Liver (tissue), 8 donors: ENCODE measurements at regions not wholly inside any gene's neighbourhood (a gene's known extent, or its start where the extent isn't known, plus 50 kb on each side); places are given as distances from the start of the nearest gene placed in this dataset.

Experiments
- DNase-seq: peaks from one replicate; pipeline ENCODE4 v3.0.0-alpha.2; 2017; ENCODE audit warnings: low spot score
- H3K27ac ChIP-seq, 2 donors: one replicate each; pipeline ENCODE4 v1.7.0; 2013; ENCODE audit warnings: inconsistent platforms in 2 of 2, low read length in 2 of 2, control low read depth in 1 of 2, low read depth in 1 of 2, mild to moderate bottlenecking in 1 of 2
- H3K27me3 ChIP-seq, 4 donors: one replicate each; pipeline versions ENCODE4 v1.6.1 to v1.7.0; 2013; ENCODE audit warnings: low read length in 3 of 4, inconsistent platforms in 1 of 4, mild to moderate bottlenecking in 1 of 4, moderate library complexity in 1 of 4; ENCODE audit not compliant: control insufficient read depth in 4 of 4, insufficient read depth in 4 of 4
- H3K36me3 ChIP-seq, 4 donors: one replicate each; pipeline versions ENCODE4 v1.6.1 to v1.7.0; 2013; ENCODE audit warnings: low read length in 3 of 4, mild to moderate bottlenecking in 3 of 4, low read depth in 1 of 4, moderate library complexity in 1 of 4; ENCODE audit not compliant: control insufficient read depth in 4 of 4, insufficient read depth in 3 of 4
- H3K4me1 ChIP-seq, 4 donors: one replicate each; pipeline versions ENCODE4 v1.6.1 to v1.7.0; 2013; ENCODE audit warnings: low read length in 3 of 4, mild to moderate bottlenecking in 3 of 4, moderate library complexity in 1 of 4; ENCODE audit not compliant: control insufficient read depth in 4 of 4, insufficient read depth in 4 of 4
- H3K4me3 ChIP-seq, 3 donors: one replicate each; pipeline versions ENCODE4 v1.6.1 to v1.7.0; 2013; ENCODE audit warnings: low read length in 3 of 3, control low read depth in 1 of 3, low read depth in 1 of 3, mild to moderate bottlenecking in 1 of 3
- H3K9ac ChIP-seq, 2 donors: one replicate each; pipeline ENCODE4 v1.7.0; 2013; ENCODE audit warnings: low read length in 2 of 2, mild to moderate bottlenecking in 2 of 2, moderate library complexity in 2 of 2, control low read depth in 1 of 2, low read depth in 1 of 2
- H3K9me3 ChIP-seq, 4 donors: one replicate each; pipeline versions ENCODE4 v1.6.1 to v1.7.0; 2013; ENCODE audit warnings: low read length in 3 of 4; ENCODE audit not compliant: control insufficient read depth in 4 of 4
- FOXA1 ChIP-seq: IDR thresholded peaks from 2 replicates; pipeline ENCODE4 v1.6.1; 2016; ENCODE audit warnings: antibody characterized with exemption
- FOXA2 ChIP-seq: IDR thresholded peaks from 2 replicates; pipeline ENCODE4 v1.6.1; 2016; ENCODE audit warnings: antibody characterized with exemption
- GABPA ChIP-seq, 2 donors: IDR thresholded peaks in 1 of 2; conservative IDR thresholded peaks in 1 of 2; 2 replicates each; pipeline ENCODE4 v1.6.1; 2016; ENCODE audit warnings: antibody characterized with exemption in 2 of 2, mild to moderate bottlenecking in 1 of 2, moderate library complexity in 1 of 2
- HNF4A ChIP-seq, 2 donors: conservative IDR thresholded peaks; 2 replicates each; pipeline ENCODE4 v1.6.1; 2016; ENCODE audit warnings: antibody characterized with exemption in 2 of 2, mild to moderate bottlenecking in 2 of 2
- HNF4G ChIP-seq: IDR thresholded peaks from 2 replicates; pipeline ENCODE4 v1.6.1; 2016; ENCODE audit warnings: antibody characterized with exemption
- NR2F2 ChIP-seq: IDR thresholded peaks from 2 replicates; pipeline ENCODE4 v1.6.1; 2016; ENCODE audit warnings: antibody characterized with exemption
- RAD21 ChIP-seq, 2 donors: IDR thresholded peaks; 2 replicates each; pipeline ENCODE4 v1.6.1; 2016; ENCODE audit warnings: antibody characterized with exemption in 2 of 2, mild to moderate bottlenecking in 2 of 2
- RXRA ChIP-seq, 2 donors: IDR thresholded peaks; 2 replicates each; pipeline ENCODE4 v1.6.1; 2017 to 2018; ENCODE audit warnings: antibody characterized with exemption in 2 of 2, mild to moderate bottlenecking in 1 of 2
- SP1 ChIP-seq: IDR thresholded peaks from 2 replicates; pipeline ENCODE4 v1.6.1; 2018; ENCODE audit warnings: antibody characterized with exemption, mild to moderate bottlenecking
- TAF1 ChIP-seq: conservative IDR thresholded peaks from 2 replicates; pipeline ENCODE4 v1.6.1; 2016; ENCODE audit warnings: antibody characterized with exemption, mild to moderate bottlenecking
- YY1 ChIP-seq: IDR thresholded peaks from 2 replicates; pipeline ENCODE4 v1.6.1; 2016; ENCODE audit warnings: antibody characterized with exemption, mild to moderate bottlenecking
- WGBS: extraction: QIAGEN DNeasy Blood & Tissue Kit; methylation state at CpG from one replicate; pipeline ENCODE4 v1.1.7; 2013; 5-methylcytosine and 5-hydroxymethylcytosine counted together
- TF ChIP-seq, protein P1 (sequence below): fragments of 150-350 bp; IDR thresholded peaks from 2 replicates; pipeline ENCODE4 v1.5.1; 2017; ENCODE audit warnings: improper control_type of control experiment, low read depth, low read length; ENCODE audit not compliant: missing input control
- TF ChIP-seq, protein P2 (sequence below): IDR thresholded peaks from 2 replicates; pipeline ENCODE4 v1.6.1; 2016; ENCODE audit warnings: antibody characterized with exemption
- TF ChIP-seq, protein P3 (sequence below): IDR thresholded peaks from 2 replicates; pipeline ENCODE4 v1.6.1; 2016; ENCODE audit warnings: antibody characterized with exemption
- TF ChIP-seq, protein P4 (sequence below): IDR thresholded peaks from 2 replicates; pipeline ENCODE4 v1.6.1; 2016; ENCODE audit warnings: antibody characterized with exemption, mild to moderate bottlenecking
- TF ChIP-seq, protein P5 (sequence below): IDR thresholded peaks from 2 replicates; pipeline ENCODE4 v1.6.1; 2016; ENCODE audit warnings: antibody characterized with exemption
- donor health status: healthy.
- donor health status: healthy.
- donor health status: healthy.
- donor health status: healthy.
- donor health status: healthy.

DNA sequence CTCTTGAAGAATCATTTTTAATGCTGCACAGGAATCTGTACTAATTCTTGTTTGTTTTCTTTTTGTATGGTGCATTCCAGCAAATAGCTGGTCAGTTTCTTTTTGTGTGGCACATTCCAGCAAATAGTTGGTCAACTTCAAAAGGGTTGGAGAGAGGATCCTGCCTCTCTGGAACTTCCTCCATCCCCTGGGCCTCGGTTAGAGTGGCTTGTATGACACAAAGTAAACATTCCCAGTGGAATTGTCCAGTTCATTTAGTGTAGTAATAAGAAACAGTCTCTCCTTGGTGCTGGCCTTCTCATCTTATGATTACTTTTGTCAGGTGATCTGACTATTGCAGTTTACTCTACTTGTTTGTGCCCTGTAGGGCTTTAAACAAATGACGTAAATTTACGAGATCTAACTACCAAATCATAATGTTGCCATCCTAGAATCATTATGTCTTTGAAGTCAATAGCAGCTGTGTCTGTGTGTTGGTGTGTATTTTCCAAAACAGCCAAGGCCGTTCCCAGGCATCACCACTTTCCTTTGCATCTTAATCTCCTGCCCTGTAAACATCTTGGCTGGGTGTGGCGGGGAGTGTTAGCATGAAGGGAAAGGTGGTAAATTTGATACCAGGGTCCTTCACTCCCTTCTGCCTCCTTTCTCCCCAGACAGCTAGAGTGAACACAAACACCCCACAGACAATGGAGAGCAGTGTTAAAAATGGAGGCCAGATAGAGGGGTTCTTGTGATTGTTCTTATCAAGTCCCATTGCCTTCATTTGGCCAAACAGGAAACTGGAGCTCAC, 77.9 kb downstream of the CDC7 start:
- no peaks in the 10 kb centered on the region for H3K9me3 ChIP-seq
- peaks cover 0 to 2% (median 0%) of the 10 kb centered on the region in 4 donors for H3K4me1 ChIP-seq
- H3K27ac ChIP-seq: no peak overlapping the region
- no peak overlapping the region for H3K4me3 ChIP-seq
- 77% methylated on average over 5 of the region's 5 CpGs for WGBS
- no peaks in the 10 kb centered on the region for H3K27me3 ChIP-seq
- DNase-seq: no peak
- TF ChIP-seq RAD21 (IDR thresholded peaks at IDR 0.05) (no peak), FOXA2 (no peak), YY1 (no peak), HNF4A (conservative IDR thresholded peaks at IDR 0.05) (no peak), SP1 (no peak), NR2F2 (no peak), TAF1 (no peak), HNF4G (no peak), FOXA1 (no peak)
- TF ChIP-seq, protein P1, sequence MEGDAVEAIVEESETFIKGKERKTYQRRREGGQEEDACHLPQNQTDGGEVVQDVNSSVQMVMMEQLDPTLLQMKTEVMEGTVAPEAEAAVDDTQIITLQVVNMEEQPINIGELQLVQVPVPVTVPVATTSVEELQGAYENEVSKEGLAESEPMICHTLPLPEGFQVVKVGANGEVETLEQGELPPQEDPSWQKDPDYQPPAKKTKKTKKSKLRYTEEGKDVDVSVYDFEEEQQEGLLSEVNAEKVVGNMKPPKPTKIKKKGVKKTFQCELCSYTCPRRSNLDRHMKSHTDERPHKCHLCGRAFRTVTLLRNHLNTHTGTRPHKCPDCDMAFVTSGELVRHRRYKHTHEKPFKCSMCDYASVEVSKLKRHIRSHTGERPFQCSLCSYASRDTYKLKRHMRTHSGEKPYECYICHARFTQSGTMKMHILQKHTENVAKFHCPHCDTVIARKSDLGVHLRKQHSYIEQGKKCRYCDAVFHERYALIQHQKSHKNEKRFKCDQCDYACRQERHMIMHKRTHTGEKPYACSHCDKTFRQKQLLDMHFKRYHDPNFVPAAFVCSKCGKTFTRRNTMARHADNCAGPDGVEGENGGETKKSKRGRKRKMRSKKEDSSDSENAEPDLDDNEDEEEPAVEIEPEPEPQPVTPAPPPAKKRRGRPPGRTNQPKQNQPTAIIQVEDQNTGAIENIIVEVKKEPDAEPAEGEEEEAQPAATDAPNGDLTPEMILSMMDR: no peak
- TF ChIP-seq, protein P2, sequence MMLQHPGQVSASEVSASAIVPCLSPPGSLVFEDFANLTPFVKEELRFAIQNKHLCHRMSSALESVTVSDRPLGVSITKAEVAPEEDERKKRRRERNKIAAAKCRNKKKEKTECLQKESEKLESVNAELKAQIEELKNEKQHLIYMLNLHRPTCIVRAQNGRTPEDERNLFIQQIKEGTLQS: no peak
- TF ChIP-seq, protein P3, sequence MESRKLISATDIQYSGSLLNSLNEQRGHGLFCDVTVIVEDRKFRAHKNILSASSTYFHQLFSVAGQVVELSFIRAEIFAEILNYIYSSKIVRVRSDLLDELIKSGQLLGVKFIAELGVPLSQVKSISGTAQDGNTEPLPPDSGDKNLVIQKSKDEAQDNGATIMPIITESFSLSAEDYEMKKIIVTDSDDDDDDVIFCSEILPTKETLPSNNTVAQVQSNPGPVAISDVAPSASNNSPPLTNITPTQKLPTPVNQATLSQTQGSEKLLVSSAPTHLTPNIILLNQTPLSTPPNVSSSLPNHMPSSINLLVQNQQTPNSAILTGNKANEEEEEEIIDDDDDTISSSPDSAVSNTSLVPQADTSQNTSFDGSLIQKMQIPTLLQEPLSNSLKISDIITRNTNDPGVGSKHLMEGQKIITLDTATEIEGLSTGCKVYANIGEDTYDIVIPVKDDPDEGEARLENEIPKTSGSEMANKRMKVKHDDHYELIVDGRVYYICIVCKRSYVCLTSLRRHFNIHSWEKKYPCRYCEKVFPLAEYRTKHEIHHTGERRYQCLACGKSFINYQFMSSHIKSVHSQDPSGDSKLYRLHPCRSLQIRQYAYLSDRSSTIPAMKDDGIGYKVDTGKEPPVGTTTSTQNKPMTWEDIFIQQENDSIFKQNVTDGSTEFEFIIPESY: no peak
- TF ChIP-seq, protein P4, sequence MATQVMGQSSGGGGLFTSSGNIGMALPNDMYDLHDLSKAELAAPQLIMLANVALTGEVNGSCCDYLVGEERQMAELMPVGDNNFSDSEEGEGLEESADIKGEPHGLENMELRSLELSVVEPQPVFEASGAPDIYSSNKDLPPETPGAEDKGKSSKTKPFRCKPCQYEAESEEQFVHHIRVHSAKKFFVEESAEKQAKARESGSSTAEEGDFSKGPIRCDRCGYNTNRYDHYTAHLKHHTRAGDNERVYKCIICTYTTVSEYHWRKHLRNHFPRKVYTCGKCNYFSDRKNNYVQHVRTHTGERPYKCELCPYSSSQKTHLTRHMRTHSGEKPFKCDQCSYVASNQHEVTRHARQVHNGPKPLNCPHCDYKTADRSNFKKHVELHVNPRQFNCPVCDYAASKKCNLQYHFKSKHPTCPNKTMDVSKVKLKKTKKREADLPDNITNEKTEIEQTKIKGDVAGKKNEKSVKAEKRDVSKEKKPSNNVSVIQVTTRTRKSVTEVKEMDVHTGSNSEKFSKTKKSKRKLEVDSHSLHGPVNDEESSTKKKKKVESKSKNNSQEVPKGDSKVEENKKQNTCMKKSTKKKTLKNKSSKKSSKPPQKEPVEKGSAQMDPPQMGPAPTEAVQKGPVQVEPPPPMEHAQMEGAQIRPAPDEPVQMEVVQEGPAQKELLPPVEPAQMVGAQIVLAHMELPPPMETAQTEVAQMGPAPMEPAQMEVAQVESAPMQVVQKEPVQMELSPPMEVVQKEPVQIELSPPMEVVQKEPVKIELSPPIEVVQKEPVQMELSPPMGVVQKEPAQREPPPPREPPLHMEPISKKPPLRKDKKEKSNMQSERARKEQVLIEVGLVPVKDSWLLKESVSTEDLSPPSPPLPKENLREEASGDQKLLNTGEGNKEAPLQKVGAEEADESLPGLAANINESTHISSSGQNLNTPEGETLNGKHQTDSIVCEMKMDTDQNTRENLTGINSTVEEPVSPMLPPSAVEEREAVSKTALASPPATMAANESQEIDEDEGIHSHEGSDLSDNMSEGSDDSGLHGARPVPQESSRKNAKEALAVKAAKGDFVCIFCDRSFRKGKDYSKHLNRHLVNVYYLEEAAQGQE: no peak
- TF ChIP-seq, protein P5, sequence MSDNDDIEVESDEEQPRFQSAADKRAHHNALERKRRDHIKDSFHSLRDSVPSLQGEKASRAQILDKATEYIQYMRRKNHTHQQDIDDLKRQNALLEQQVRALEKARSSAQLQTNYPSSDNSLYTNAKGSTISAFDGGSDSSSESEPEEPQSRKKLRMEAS: no peak
- H3K36me3 ChIP-seq: no peaks in the 10 kb centered on the region
- H3K9ac ChIP-seq: no peak overlapping the region

DNA sequence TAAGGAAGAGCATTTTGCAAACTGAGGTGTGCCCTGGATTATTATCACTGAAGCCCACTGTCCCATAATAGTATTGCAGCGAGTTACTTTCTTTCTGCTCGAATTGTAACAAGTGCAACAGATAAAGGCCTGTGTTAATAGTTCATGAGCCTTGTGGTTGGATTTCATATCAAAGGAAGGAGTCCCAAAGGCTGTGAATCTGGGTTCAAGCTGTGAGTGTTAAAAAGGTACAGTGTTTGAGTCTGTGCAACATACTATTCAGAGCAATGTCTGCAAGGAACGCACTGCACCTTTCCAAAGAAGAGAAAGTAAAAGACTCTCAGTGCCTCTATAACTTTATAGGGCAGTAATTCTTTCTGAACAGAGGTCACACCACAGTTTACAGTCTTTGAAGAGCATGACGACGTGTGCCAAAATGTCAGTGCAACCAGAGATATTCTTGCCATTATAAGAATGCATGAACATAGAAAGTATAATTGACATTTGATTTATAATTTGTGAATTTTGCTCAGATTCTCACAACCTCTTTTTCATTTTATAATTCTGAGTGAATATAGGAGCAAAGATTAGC, 79.1 kb downstream of the CDC7 start:
- Histone ChIP-seq H3K4me3 (no peak overlapping the region), H3K27ac (no peak overlapping the region), H3K36me3 (no peaks in the 10 kb centered on the region), H3K27me3 (no peaks in the 10 kb centered on the region), H3K9me3 (no peaks in the 10 kb centered on the region), H3K4me1 (peaks cover 0 to 2% (median 0%) of the 10 kb centered on the region in 4 donors), H3K9ac (no peak overlapping the region)
- no peak for DNase-seq
- 80% methylated on average over 5 of the region's 5 CpGs for WGBS
- TF ChIP-seq HNF4A (conservative IDR thresholded peaks at IDR 0.05) (no peak), TAF1 (no peak), RAD21 (IDR thresholded peaks at IDR 0.05) (no peak), RXRA (IDR thresholded peaks at IDR 0.05) (no peak), GABPA (IDR thresholded peaks at IDR 0.05 in 1 of 2, conservative IDR thresholded peaks at IDR 0.05 in 1 of 2) (no peak), YY1 (no peak), NR2F2 (no peak), FOXA1 (no peak)
- TF ChIP-seq, protein P5: no peak
- TF ChIP-seq, protein P3: no peak
- TF ChIP-seq, protein P2: no peak
- TF ChIP-seq, protein P1: no peak
